ENCODE measurements at regions not wholly inside any gene's neighbourhood (a gene's known extent, or its start where the extent isn't known, plus 50 kb on each side); places are given as distances from the start of the nearest gene placed in this dataset.
"Not testable (repeated sequence)": the region's sequence is repeated elsewhere in the genome, so short reads cannot be mapped to it uniquely, and the experiment has no call there.

DNA sequence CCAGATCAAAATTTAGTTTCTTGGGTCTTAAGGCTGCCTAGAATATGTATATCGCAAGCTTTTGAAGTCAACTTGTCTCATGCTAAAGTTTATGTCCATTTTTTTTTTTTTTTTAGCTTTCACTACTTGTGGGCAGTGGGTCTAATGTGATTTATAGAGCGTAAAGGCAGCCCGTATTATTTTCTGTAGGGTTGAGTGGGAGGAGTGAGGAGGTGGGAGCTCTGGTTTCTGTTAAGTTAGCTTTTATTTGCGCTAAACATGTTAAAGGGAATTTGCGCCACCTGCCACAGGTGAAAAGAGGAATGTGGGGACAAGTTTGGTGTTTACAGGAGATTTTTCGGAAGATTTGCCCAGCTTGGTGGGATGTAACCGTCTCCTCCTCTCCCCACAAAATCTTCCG lies 234.2 kb downstream of the IL20RB start:
- Mint-ChIP-seq H3K4me3 (no peak overlapping the region), H3K4me1 (ENCODE audit: low read depth) (no peaks in the 10 kb centered on the region; the same call in 1 of the 2 replicates), H3K36me3 (ENCODE audit: low read depth) (no peaks in the 10 kb centered on the region), H3K27me3 (ENCODE audit: insufficient read depth) (peaks cover 2% of the 10 kb centered on the region), H3K9me3 (peaks cover 11% of the 10 kb centered on the region; the same call in 1 of the 2 replicates), H3K27ac (no peak overlapping the region)
- TF ChIP-seq, protein P1, sequence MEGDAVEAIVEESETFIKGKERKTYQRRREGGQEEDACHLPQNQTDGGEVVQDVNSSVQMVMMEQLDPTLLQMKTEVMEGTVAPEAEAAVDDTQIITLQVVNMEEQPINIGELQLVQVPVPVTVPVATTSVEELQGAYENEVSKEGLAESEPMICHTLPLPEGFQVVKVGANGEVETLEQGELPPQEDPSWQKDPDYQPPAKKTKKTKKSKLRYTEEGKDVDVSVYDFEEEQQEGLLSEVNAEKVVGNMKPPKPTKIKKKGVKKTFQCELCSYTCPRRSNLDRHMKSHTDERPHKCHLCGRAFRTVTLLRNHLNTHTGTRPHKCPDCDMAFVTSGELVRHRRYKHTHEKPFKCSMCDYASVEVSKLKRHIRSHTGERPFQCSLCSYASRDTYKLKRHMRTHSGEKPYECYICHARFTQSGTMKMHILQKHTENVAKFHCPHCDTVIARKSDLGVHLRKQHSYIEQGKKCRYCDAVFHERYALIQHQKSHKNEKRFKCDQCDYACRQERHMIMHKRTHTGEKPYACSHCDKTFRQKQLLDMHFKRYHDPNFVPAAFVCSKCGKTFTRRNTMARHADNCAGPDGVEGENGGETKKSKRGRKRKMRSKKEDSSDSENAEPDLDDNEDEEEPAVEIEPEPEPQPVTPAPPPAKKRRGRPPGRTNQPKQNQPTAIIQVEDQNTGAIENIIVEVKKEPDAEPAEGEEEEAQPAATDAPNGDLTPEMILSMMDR (IDR thresholded peaks at IDR 0.05), result no peak
- no peak for DNase-seq

DNA sequence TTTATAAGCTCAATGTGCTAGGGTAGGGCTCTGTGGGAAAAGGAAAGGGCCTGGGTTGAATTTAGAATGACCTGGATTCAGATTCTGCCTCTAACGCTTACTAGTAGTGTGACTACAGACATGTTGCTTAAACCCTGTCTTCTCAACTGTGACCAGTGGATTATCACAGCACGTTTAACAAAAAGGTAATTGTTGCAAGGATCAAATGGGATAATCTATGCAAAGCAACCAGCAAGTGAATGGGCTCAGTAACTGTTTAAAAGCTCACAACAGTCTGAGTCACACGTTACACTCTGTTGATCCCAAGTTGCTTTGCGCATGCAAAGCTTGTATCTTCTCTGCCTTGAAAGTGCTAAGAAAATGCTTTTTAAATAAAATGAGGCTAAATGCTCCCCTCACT lies 236.5 kb downstream of the IL20RB start:
- H3K9me3 Mint-ChIP-seq, result peaks cover 16% of the 10 kb centered on the region
- DNase-seq, result no peak
- no peak overlapping the region for H3K27ac Mint-ChIP-seq
- H3K36me3 Mint-ChIP-seq (ENCODE audit: low read depth), result no peaks in the 10 kb centered on the region
- TF ChIP-seq, protein P1 (IDR thresholded peaks at IDR 0.05), result no peak
- H3K4me1 Mint-ChIP-seq (ENCODE audit: low read depth), result no peaks in the 10 kb centered on the region
- H3K27me3 Mint-ChIP-seq (ENCODE audit: insufficient read depth), result peaks cover 2% of the 10 kb centered on the region
- no peak overlapping the region for H3K4me3 Mint-ChIP-seq

DNA sequence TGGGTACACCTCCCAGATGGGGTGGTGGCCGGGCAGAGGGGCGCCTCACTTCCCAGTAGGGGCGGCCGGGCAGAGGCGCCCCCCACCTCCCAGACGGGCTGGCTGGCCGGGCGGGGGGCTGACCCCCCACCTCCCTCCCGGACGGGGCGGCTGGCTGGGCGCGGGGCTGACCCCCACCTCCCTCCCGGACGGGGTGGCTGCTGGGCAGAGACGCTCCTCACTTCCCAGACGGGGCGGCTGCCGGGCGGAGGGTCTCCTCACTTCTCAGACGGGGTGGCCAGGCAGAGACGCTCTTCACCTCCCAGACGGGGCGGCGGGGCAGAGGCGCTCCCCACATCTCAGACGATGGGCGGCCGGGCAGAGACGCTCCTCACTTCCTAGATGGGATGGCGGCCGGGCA lies 240.6 kb downstream of the IL20RB start:
- not testable (repeated sequence) for H3K36me3 Mint-ChIP-seq (ENCODE audit: low read depth); H3K27me3 Mint-ChIP-seq (ENCODE audit: insufficient read depth); H3K4me3 Mint-ChIP-seq; DNase-seq; H3K27ac Mint-ChIP-seq; H3K4me1 Mint-ChIP-seq (ENCODE audit: low read depth)
- peaks cover 23% of the 10 kb centered on the region for H3K9me3 Mint-ChIP-seq

DNA sequence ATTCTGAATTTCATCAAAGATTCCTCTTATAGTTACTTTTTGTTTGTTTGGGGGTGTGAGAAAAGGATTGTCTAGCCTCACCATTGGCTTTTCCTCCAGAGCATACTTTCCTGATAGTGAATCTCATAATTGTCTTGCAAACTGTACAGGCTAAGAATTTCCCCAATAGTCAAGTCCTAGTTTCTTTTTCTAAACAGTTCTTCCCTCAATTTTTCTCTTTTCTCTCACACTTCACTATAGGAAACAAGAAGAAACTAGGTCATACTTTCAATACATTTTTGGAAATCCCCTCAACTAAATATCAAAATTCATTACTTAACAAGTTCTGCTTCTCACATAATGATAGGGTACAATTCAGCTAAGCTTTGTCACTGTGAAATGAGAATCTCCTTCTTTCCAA lies 241.9 kb downstream of the IL20RB start:
- H3K9me3 Mint-ChIP-seq, result peaks cover 24% of the 10 kb centered on the region
- H3K4me3 Mint-ChIP-seq, result no peak overlapping the region
- H3K27ac Mint-ChIP-seq, result no peak overlapping the region

DNA sequence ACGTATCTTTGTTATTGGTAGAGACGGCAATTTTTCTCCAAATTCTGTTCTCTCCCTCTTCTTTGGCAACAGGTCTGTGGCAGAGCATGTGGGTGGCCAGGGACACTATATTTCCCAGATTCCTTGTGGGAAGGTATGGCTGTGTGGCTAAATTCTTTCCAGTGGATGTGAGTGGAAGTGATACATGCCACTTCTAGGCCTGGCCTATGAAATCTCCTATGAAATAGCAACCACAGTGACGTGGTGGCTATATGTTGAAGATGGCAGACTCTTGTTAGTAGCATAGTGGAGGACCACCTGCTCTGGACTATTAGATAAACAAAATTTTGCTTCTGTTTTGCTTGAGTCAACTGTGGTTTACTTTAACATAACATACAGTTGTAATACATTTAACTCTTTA lies 243.3 kb downstream of the IL20RB start:
- Mint-ChIP-seq H3K4me1 (ENCODE audit: low read depth) (no peaks in the 10 kb centered on the region), H3K36me3 (ENCODE audit: low read depth) (no peaks in the 10 kb centered on the region), H3K4me3 (no peak overlapping the region), H3K27ac (no peak overlapping the region), H3K9me3 (peaks cover 28% of the 10 kb centered on the region), H3K27me3 (ENCODE audit: insufficient read depth) (no peaks in the 10 kb centered on the region; the same call in 1 of the 2 replicates)
- TF ChIP-seq, protein P1 (IDR thresholded peaks at IDR 0.05), result no peak
- no peak for DNase-seq

More for the DNA sequence above, 241.9 kb downstream of the IL20RB start:
- TF ChIP-seq, protein P1 (IDR thresholded peaks at IDR 0.05), result no peak
- no peak for DNase-seq
- Mint-ChIP-seq H3K36me3 (ENCODE audit: low read depth) (no peaks in the 10 kb centered on the region), H3K4me1 (ENCODE audit: low read depth) (no peaks in the 10 kb centered on the region), H3K27me3 (ENCODE audit: insufficient read depth) (no peaks in the 10 kb centered on the region; the same call in 1 of the 2 replicates)

DNA sequence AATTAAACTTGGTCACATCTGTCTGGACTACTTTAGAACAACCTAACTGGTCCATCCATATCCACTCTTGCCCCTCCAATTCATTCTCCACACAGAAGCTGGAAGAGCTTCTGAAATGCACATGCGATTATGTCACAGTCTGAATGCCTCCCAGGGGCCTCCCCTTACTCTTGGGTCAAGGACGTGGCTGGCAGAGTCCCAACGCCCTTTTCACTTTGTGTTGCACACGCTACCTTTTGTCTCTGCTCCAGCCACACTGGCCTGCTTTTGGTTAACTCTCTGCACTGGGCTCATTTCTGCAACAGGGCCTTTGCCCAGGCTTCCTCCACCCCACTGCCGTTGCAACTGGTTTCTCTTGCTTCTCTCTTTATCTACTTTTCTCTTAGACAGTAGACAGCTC lies 245.2 kb downstream of the IL20RB start:
- Mint-ChIP-seq H3K4me1 (ENCODE audit: low read depth) (no peaks in the 10 kb centered on the region), H3K27ac (no peak overlapping the region), H3K36me3 (ENCODE audit: low read depth) (no peaks in the 10 kb centered on the region), H3K9me3 (peaks cover 21% of the 10 kb centered on the region), H3K27me3 (ENCODE audit: insufficient read depth) (no peaks in the 10 kb centered on the region; the same call in 1 of the 2 replicates), H3K4me3 (no peak overlapping the region)
- TF ChIP-seq, protein P1 (IDR thresholded peaks at IDR 0.05), result no peak
- no peak for DNase-seq

All from HFFc6 (cell line).